HG03045 (cell line): ENCODE measurements at regions not wholly inside any gene's neighbourhood (a gene's known extent, or its start where the extent isn't known, plus 50 kb on each side); places are given as distances from the start of the nearest gene placed in this dataset.
"Not testable (repeated sequence)": the region's sequence is repeated elsewhere in the genome, so short reads cannot be mapped to it uniquely, and the experiment has no call there.

Experiments used
- ATAC-seq: cut with Tn5 transposase; IDR thresholded peaks from one replicate; pipeline ENCODE4 v1.9.1; 2021; ENCODE audit warnings: mild to moderate bottlenecking, moderate library complexity; ENCODE audit not compliant: unreplicated experiment

- ATAC-seq = no peak
Observed at GRCh38 chr22:49678137-49678841, 149.4 kb downstream of the BRD1 start.

GRCh38 chr22:49677495-49677889 lies 150.2 kb downstream of the BRD1 start:
- ATAC-seq = no peak

GRCh38 chr22:49676783-49677494 lies 150.7 kb downstream of the BRD1 start:
- ATAC-seq = no peak

GRCh38 chr22:49676230-49676629 lies 151.4 kb downstream of the BRD1 start:
- ATAC-seq = no peak

- ATAC-seq = no peak
Observed at GRCh38 chr22:49674479-49675050, 153.1 kb downstream of the BRD1 start.

GRCh38 chr22:49673048-49673447 lies 154.6 kb downstream of the BRD1 start:
- ATAC-seq = no peak

GRCh38 chr22:49672014-49672516 lies 155.6 kb downstream of the BRD1 start:
- ATAC-seq = no peak

GRCh38 chr22:49671331-49672013 lies 156.2 kb downstream of the BRD1 start:
- ATAC-seq = no peak

- no peak for ATAC-seq
Observed at GRCh38 chr22:49670456-49671330, 157.0 kb downstream of the BRD1 start.

GRCh38 chr22:49669969-49670455 lies 157.7 kb downstream of the BRD1 start:
- not testable (repeated sequence) for ATAC-seq

GRCh38 chr22:49669427-49669968 lies 158.2 kb downstream of the BRD1 start:
- not testable (repeated sequence) for ATAC-seq

GRCh38 chr22:49668402-49668801 lies 159.3 kb downstream of the BRD1 start:
- no peak for ATAC-seq

- no peak for ATAC-seq
Observed at GRCh38 chr22:49667236-49667635, 160.4 kb downstream of the BRD1 start.

- ATAC-seq = no peak
Observed at GRCh38 chr22:49666146-49666809, 161.4 kb downstream of the BRD1 start.

GRCh38 chr22:49664891-49665290 lies 162.8 kb downstream of the BRD1 start:
- no peak for ATAC-seq

- no peak for ATAC-seq
Observed at GRCh38 chr22:49664371-49664881, 163.2 kb downstream of the BRD1 start.

- ATAC-seq = no peak
Observed at GRCh38 chr22:49663823-49664222, 163.8 kb downstream of the BRD1 start.

- ATAC-seq = no peak
Observed at GRCh38 chr22:49663311-49663711, 164.4 kb downstream of the BRD1 start.

- ATAC-seq = no peak
Observed at GRCh38 chr22:49662681-49663080, 165.0 kb downstream of the BRD1 start.
